ENCODE measurements at regions not wholly inside any gene's neighbourhood (a gene's known extent, or its start where the extent isn't known, plus 50 kb on each side); places are given as distances from the start of the nearest gene placed in this dataset.

DNA sequence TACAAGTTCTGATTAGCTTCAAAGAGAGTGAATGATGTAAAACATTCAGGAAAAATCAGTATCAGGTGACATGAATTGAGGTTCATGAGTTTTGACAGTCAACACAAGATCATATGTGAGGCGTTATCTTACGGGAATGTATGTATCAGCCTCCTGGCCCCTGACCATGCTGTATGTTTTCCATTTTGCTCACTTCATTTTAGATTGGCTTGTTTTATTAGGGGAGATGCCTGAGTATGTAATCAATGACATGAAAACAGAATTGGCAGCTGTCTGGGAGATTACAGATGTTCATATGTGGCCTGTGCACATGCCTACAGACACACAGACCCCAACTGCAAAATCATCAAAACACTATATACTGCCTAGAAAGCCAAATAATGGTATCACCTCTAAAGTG, 168.5 kb upstream of the RND3 start:
- TF ChIP-seq, protein P1, sequence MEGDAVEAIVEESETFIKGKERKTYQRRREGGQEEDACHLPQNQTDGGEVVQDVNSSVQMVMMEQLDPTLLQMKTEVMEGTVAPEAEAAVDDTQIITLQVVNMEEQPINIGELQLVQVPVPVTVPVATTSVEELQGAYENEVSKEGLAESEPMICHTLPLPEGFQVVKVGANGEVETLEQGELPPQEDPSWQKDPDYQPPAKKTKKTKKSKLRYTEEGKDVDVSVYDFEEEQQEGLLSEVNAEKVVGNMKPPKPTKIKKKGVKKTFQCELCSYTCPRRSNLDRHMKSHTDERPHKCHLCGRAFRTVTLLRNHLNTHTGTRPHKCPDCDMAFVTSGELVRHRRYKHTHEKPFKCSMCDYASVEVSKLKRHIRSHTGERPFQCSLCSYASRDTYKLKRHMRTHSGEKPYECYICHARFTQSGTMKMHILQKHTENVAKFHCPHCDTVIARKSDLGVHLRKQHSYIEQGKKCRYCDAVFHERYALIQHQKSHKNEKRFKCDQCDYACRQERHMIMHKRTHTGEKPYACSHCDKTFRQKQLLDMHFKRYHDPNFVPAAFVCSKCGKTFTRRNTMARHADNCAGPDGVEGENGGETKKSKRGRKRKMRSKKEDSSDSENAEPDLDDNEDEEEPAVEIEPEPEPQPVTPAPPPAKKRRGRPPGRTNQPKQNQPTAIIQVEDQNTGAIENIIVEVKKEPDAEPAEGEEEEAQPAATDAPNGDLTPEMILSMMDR (IDR thresholded peaks at IDR 0.05): no peak
- no peak for TF ChIP-seq POLR2A (IDR thresholded peaks at IDR 0.05)
- H3K36me3 ChIP-seq: no peaks in the 10 kb centered on the region
- peaks cover 0 to 5% (median 0%) of the 10 kb centered on the region in 3 donors for H3K9me3 ChIP-seq
- H3K4me1 ChIP-seq: no peaks in the 10 kb centered on the region
- intact Hi-C loops (cut with DNase I): no loop called here
- H3K4me3 ChIP-seq: no peak overlapping the region
- WGBS, 2 donors: 94 to 100% methylated on average over 2 of the region's 2 CpGs
- no peak overlapping the region for H3K27ac ChIP-seq
- no peak for DNase-seq
- no peaks in the 10 kb centered on the region for H3K27me3 ChIP-seq

DNA sequence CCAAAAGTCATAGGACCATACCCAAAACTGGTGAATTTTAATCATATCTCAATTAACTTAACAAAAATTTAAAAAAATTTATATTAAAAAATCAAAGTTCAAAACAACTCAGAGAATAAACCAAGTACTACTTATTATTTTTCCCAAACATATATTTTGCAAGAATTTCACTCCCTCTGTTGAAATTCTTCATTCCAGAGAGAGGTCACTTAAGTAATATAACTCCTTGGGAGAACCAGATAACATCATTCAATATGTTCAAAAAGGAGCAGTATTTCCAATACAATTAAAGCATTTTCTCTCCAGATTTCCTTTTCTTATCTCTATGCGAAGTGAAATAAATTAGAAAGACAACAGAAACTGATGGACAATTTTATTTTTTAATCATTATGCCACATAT, 165.9 kb upstream of the RND3 start:
- no peak for TF ChIP-seq POLR2A (IDR thresholded peaks at IDR 0.05)
- TF ChIP-seq, protein P1 (IDR thresholded peaks at IDR 0.05): no peak
- DNase-seq: no peak
- Histone ChIP-seq H3K4me3 (no peak overlapping the region), H3K9me3 (peaks cover 0 to 5% (median 0%) of the 10 kb centered on the region in 3 donors), H3K4me1 (no peaks in the 10 kb centered on the region), H3K27me3 (no peaks in the 10 kb centered on the region), H3K27ac (no peak overlapping the region), H3K36me3 (no peaks in the 10 kb centered on the region)
- WGBS, 2 donors: 73 to 86% methylated on average over 1 of the region's 1 CpG
- intact Hi-C loops (cut with DNase I): no loop called here

DNA sequence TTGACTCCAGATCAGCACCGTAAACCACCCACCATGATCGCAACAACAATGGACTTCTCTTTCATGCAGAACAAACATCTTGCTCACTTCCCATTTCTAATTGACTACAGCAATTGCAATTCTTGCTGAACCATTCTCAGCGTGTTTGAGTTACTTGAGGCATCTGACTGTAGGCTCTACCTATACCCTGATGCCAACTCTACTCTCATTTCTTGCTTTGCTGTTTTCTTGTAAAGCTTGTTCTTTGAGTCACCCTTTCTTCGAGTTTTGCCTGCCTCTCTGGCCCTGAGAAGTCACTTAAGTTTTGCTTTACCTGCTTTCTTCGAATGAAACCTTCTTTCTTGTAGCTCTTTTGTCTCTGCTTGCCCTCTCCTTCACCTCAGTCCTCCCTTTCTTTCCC, 160.5 kb upstream of the RND3 start:
- peaks cover 0 to 6% (median 0%) of the 10 kb centered on the region in 3 donors for H3K4me1 ChIP-seq
- DNase-seq: no peak
- TF ChIP-seq, protein P1 (IDR thresholded peaks at IDR 0.05): no peak
- TF ChIP-seq POLR2A (IDR thresholded peaks at IDR 0.05): no peak
- 57 to 60% methylated on average over 5 of the region's 5 CpGs for whole genome bisulfite sequencing, 2 donors
- H3K9me3 ChIP-seq: no peaks in the 10 kb centered on the region
- no peaks in the 10 kb centered on the region for H3K36me3 ChIP-seq
- H3K27me3 ChIP-seq: no peaks in the 10 kb centered on the region
- H3K4me3 ChIP-seq: no peak overlapping the region
- no peak overlapping the region for H3K27ac ChIP-seq
- intact Hi-C loops (cut with DNase I): no loop called here

DNA sequence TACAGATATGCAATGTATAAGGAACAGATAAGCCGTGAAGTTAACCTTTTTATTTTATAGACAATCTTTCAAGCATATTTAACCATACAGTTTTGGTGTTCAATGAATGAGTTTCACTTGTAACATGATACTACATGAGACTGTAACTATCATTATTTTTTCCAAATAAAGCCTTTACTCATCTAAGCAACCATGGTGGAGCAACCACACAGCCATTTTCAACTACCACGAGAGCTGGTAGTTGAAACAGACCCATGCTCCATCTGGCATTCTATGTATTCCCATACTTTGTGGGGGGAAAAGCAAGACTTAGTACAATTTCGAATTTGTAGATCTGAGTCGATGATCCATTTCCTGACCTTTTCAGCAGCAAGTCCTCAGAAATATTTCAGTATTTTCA, 159.3 kb upstream of the RND3 start:
- H3K27me3 ChIP-seq: no peaks in the 10 kb centered on the region
- peaks cover 0 to 6% (median 0%) of the 10 kb centered on the region in 3 donors for H3K4me1 ChIP-seq
- 77 to 92% methylated on average over 4 of the region's 4 CpGs for WGBS, 2 donors
- H3K9me3 ChIP-seq: no peaks in the 10 kb centered on the region
- H3K27ac ChIP-seq: no peak overlapping the region
- no peak for TF ChIP-seq POLR2A (IDR thresholded peaks at IDR 0.05)
- TF ChIP-seq, protein P1 (IDR thresholded peaks at IDR 0.05): no peak
- H3K4me3 ChIP-seq: no peak overlapping the region
- no peaks in the 10 kb centered on the region for H3K36me3 ChIP-seq
- intact Hi-C loops (cut with DNase I): no loop called here
- no peak for DNase-seq

DNA sequence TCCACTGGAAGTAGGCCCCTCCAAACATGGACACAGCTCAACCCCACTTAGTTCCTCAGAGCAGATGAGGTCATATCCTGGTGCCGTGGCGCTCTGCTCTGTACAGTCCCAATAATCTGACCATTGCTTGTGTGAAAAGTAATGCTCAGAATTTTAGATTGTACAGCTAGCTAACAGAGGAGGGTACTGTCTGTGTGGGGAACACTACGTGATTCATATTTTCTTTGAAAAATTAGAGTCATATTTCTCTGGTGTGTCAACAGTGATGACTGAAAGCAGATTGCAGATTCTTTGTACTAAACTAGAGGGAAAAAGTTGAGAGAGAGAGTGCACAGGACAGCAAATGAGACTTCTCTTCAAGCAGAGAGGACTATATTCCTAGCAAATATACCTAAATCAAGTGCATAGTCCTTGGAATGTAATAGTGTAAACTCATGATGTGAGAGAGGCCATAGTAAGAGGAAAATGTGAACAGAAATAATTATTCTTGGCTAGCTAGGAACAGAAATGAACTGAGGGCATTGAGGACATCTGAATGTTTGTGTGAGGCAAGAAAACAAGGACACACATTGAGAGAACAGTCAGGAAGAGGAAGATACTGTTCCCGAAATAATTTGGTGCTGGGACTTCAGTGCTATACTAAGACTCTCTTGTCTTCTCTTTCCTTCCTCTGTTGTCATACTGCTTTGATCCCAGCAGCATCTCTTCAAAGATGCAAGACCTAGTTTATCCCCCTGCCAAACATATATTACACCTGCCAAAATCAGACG, 157.0 kb upstream of the RND3 start:
- Histone ChIP-seq H3K27me3 (no peaks in the 10 kb centered on the region), H3K4me3 (no peak overlapping the region), H3K36me3 (no peaks in the 10 kb centered on the region), H3K9me3 (no peaks in the 10 kb centered on the region), H3K4me1 (peaks cover 0 to 11% (median 0%) of the 10 kb centered on the region in 3 donors), H3K27ac (peak overlapping the region in 2 of 4 donors; percentile 30 to 62)
- TF ChIP-seq, protein P1 (IDR thresholded peaks at IDR 0.05): no peak
- TF ChIP-seq POLR2A (IDR thresholded peaks at IDR 0.05): no peak
- intact Hi-C loops (cut with DNase I): no loop called here
- DNase-seq: no peak
- WGBS, 2 donors: 41 to 46% methylated on average over 5 of the region's 5 CpGs

Measured in esophagus squamous epithelium (tissue), 5 donors.